ENCODE measurements at regions not wholly inside any gene's neighbourhood (a gene's known extent, or its start where the extent isn't known, plus 50 kb on each side); places are given as distances from the start of the nearest gene placed in this dataset.

DNA sequence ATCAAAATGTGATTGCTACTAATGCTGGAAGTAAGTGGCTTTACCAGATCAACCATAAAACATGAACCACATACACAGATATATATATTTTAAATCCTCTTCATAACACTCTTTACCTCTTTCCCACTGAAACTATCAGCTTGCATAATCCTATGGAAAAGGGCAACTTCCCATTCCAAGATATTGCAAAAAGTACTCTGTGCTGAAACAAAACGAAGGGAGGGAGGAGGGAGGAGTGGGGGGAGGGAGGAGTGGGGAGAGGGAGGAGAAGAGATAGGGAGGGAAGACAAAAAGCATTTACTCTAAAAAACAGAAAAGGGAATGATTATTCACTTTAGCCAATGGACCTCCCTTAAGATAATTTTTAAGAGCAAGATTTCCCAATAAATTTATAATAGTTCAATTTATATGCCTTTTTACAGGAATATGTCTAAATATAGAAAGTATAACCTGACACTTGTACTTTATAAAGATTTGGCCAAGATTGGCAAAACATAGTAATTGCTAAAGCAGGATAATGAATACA lies 344.8 kb upstream of the NFE2L3 start:
- Histone ChIP-seq H4K20me1 (replicated peaks; ENCODE audit: control insufficient read depth, extremely low read depth, insufficient read depth, low read length) (no peaks in the 10 kb centered on the region), H3K9me1 (replicated peaks; ENCODE audit: control insufficient read depth, extremely low read depth, insufficient read depth, low read length) (no peaks in the 10 kb centered on the region), H3K27ac (ENCODE audit: insufficient read depth, low read depth, low read length) (no peak overlapping the region), H3K36me3 (ENCODE audit: control insufficient read depth in 2 of 2, extremely low read depth in 1 of 2, insufficient read depth in 2 of 2, low read length in 2 of 2) (no peaks in the 10 kb centered on the region), H3K79me2 (ENCODE audit: control insufficient read depth, insufficient read depth, low read length) (no peaks in the 10 kb centered on the region), H3K27me3 (ENCODE audit: control insufficient read depth in 2 of 2, insufficient read depth in 2 of 2, low read length in 2 of 2) (peaks cover 5 to 6% of the 10 kb centered on the region in 2 experiments), H3K9me3 (replicated peaks; ENCODE audit: control insufficient read depth, insufficient read depth, low read length) (no peaks in the 10 kb centered on the region), H3K4me1 (ENCODE audit: control insufficient read depth, extremely low read depth, insufficient read depth, low read length) (no peaks in the 10 kb centered on the region), H2AFZ (ENCODE audit: low read depth, low read length) (no peak overlapping the region), H3K4me2 (ENCODE audit: insufficient read depth, low read length) (no peak overlapping the region), H3K4me3 (replicated peaks in 1 of 3; ENCODE audit: insufficient read depth in 1 of 3, low read depth in 1 of 3, low read length in 3 of 3) (no peak overlapping the region), H3K9ac (replicated peaks; ENCODE audit: extremely low read depth, insufficient read depth, low read length) (no peak overlapping the region)
- ChIA-PET POLR2A (no interaction called here), CTCF (interaction anchor here (1.1 kb wide), 1 partner anchor 11 kb away, joined by 3 read pairs; no protein-coding TSS in a partner anchor)
- no peak for FAIRE-seq
- dilution Hi-C loops (cut with MboI; ENCODE audit: extremely low pct_ligation_motif_present, low sequenced_read_pairs) (no loop called here), intact Hi-C loops (cut with micrococcal nuclease) (no loop called here)
- DNase-seq (ENCODE audit: low read depth, low spot score): no peak
- no TSS peak for BruUV-seq (replicated peaks)
- TF ChIP-seq MYC (IDR thresholded peaks at IDR 0.05; ENCODE audit: low read depth, low read length): no peak
- TF ChIP-seq POLR2AphosphoS5 (IDR thresholded peaks at IDR 0.05; ENCODE audit: insufficient read depth, low read depth, low read length): no peak
- TF ChIP-seq GATA2 (IDR thresholded peaks at IDR 0.05; ENCODE audit: insufficient read depth, insufficient read length, low read depth, low read length): no peak
- no peak for TF ChIP-seq EZH2 (IDR thresholded peaks at IDR 0.05; ENCODE audit: borderline replicate concordance, low read depth, low read length, severe bottlenecking)
- no peak for TF ChIP-seq POLR2A (IDR thresholded peaks at IDR 0.05; ENCODE audit: low read depth, low read length)
- TF ChIP-seq JUN (IDR thresholded peaks at IDR 0.05; ENCODE audit: borderline replicate concordance, insufficient read depth, insufficient read length, low read depth): no peak
- TF ChIP-seq FOS (IDR thresholded peaks at IDR 0.05; ENCODE audit: borderline replicate concordance, insufficient read depth, low read length): no peak
- no peak for TF ChIP-seq CTCF (IDR thresholded peaks at IDR 0.05; ENCODE audit: extremely low read depth in 1 of 2, insufficient read depth in 1 of 2, low read depth in 1 of 2, low read length in 2 of 2)
- TF ChIP-seq, protein P1, sequence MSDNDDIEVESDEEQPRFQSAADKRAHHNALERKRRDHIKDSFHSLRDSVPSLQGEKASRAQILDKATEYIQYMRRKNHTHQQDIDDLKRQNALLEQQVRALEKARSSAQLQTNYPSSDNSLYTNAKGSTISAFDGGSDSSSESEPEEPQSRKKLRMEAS (IDR thresholded peaks at IDR 0.05; ENCODE audit: insufficient read depth, insufficient read length): no peak
